NB4 (cell line): ENCODE measurements at regions not wholly inside any gene's neighbourhood (a gene's known extent, or its start where the extent isn't known, plus 50 kb on each side); places are given as distances from the start of the nearest gene placed in this dataset.

Experiments
- DNase-seq: peaks from one replicate; pipeline ENCODE4 v3.0.0; 2010; ENCODE audit warnings: low read depth
- H3K4me3 ChIP-seq: one replicate; pipeline ENCODE4 v1.5.1; 2011; ENCODE audit warnings: mild to moderate bottlenecking, low read depth, low read length, moderate library complexity
- CTCF ChIP-seq: IDR thresholded peaks from one replicate; pipeline ENCODE4 v1.5.1; 2012; ENCODE audit warnings: low read depth, low read length
- MAX ChIP-seq: IDR thresholded peaks from 2 replicates; pipeline ENCODE4 v1.6.1; 2011; ENCODE audit warnings: low read depth, low read length
- MYC ChIP-seq: IDR thresholded peaks from 2 replicates; pipeline ENCODE4 v1.6.1; 2011; ENCODE audit warnings: low read depth, low read length
- POLR2A ChIP-seq: IDR thresholded peaks from 2 replicates; pipeline ENCODE4 v1.6.1; 2011; ENCODE audit warnings: mild to moderate bottlenecking; ENCODE audit not compliant: insufficient read length; ENCODE audit errors: extremely low read depth

GRCh38 chrX:9135901-9136510 is 102.1 kb upstream of the FAM9B start:
- TF ChIP-seq MAX (no peak), MYC (no peak), POLR2A (no peak), CTCF (no peak)
- DNase-seq, result no peak
- no peak overlapping the region for H3K4me3 ChIP-seq

GRCh38 chrX:9137152-9137551 is 103.2 kb upstream of the FAM9B start:
- no peak overlapping the region for H3K4me3 ChIP-seq
- no peak for TF ChIP-seq MAX
- TF ChIP-seq MYC, result no peak
- no peak for TF ChIP-seq POLR2A
- TF ChIP-seq CTCF, result no peak
- no peak for DNase-seq

GRCh38 chrX:9141496-9141895 is 107.6 kb upstream of the FAM9B start:
- no peak overlapping the region for H3K4me3 ChIP-seq
- no peak for TF ChIP-seq MAX
- no peak for TF ChIP-seq MYC
- DNase-seq, result no peak

- no peak for TF ChIP-seq POLR2A
- no peak for TF ChIP-seq MYC
- no peak for TF ChIP-seq CTCF
- no peak for TF ChIP-seq MAX
- H3K4me3 ChIP-seq, result peak overlapping the region; percentile 9
- peak; percentile 83 for DNase-seq
Observed at GRCh38 chrX:9144701-9145241, 110.8 kb upstream of the FAM9B start.

GRCh38 chrX:9146657-9147056 is 112.7 kb upstream of the FAM9B start:
- DNase-seq, result no peak
- no peak overlapping the region for H3K4me3 ChIP-seq
- no peak for TF ChIP-seq MAX
- TF ChIP-seq POLR2A, result no peak
- no peak for TF ChIP-seq CTCF
- TF ChIP-seq MYC, result no peak

GRCh38 chrX:9147086-9147485 is 113.2 kb upstream of the FAM9B start:
- H3K4me3 ChIP-seq, result no peak overlapping the region
- TF ChIP-seq MYC, result no peak
- no peak for TF ChIP-seq MAX
- TF ChIP-seq CTCF, result no peak
- DNase-seq, result no peak
